ENCODE measurements at regions not wholly inside any gene's neighbourhood (a gene's known extent, or its start where the extent isn't known, plus 50 kb on each side); places are given as distances from the start of the nearest gene placed in this dataset.

DNA sequence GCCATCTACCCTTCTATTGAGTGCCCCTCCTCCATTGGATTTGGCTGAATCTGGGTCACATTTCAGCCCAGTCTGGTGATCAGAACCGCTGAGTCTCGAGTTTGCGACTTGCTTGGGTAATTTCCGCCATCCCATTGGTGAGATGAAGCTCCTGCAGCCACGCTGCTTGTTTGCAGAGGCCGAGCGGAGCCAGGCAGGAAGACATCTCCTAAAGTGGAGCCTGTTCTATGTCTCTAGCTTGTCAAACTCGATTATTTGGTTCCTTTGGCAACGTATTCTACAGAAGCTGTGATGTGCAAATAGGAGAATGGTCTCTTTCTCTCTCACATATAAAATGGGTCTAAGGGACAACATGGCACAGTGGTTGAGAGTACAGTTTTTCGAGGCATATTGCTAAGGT, 206.8 kb upstream of the PLXNA2 start:
- no peak for DNase-seq
- H3K36me3 Mint-ChIP-seq (ENCODE audit: unreplicated experiment): no peaks in the 10 kb centered on the region
- no peak overlapping the region for H3K4me3 Mint-ChIP-seq (ENCODE audit: unreplicated experiment)
- H3K9me3 Mint-ChIP-seq (ENCODE audit: unreplicated experiment): no peaks in the 10 kb centered on the region
- H3K4me1 Mint-ChIP-seq (ENCODE audit: low read depth, unreplicated experiment): peaks cover 35% of the 10 kb centered on the region
- H3K27me3 Mint-ChIP-seq (ENCODE audit: unreplicated experiment): peaks cover 2% of the 10 kb centered on the region
- TF ChIP-seq, protein P1, sequence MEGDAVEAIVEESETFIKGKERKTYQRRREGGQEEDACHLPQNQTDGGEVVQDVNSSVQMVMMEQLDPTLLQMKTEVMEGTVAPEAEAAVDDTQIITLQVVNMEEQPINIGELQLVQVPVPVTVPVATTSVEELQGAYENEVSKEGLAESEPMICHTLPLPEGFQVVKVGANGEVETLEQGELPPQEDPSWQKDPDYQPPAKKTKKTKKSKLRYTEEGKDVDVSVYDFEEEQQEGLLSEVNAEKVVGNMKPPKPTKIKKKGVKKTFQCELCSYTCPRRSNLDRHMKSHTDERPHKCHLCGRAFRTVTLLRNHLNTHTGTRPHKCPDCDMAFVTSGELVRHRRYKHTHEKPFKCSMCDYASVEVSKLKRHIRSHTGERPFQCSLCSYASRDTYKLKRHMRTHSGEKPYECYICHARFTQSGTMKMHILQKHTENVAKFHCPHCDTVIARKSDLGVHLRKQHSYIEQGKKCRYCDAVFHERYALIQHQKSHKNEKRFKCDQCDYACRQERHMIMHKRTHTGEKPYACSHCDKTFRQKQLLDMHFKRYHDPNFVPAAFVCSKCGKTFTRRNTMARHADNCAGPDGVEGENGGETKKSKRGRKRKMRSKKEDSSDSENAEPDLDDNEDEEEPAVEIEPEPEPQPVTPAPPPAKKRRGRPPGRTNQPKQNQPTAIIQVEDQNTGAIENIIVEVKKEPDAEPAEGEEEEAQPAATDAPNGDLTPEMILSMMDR (IDR thresholded peaks at IDR 0.05; ENCODE audit: partially characterized antibody, unreplicated experiment): no peak
- no peak overlapping the region for H3K27ac Mint-ChIP-seq (ENCODE audit: unreplicated experiment)

GRCh38 chr1:208455821-208456220, 211.6 kb upstream of the PLXNA2 start:
- Mint-ChIP-seq H3K27ac (ENCODE audit: unreplicated experiment) (no peak overlapping the region), H3K36me3 (ENCODE audit: unreplicated experiment) (no peaks in the 10 kb centered on the region)
- no peak for DNase-seq

DNA sequence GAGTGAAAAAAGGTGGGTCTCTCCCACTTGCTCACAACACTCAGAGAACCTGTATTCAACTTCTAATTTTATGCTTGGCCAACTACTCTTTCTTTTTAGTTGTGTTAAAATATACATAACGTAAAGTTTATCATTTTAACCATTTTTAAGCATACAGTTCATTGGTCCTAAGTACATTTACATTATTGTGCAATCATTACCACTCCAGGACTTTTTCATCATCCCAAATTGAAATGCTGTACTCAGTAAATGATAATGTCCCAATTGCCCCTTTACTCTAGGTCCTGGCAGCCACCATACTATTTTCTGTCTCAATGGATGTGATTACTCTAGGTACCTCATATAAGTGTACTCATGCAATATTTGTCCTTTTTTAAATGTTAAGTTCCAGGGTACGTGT, 212.3 kb upstream of the PLXNA2 start:
- no peak overlapping the region for H3K4me3 Mint-ChIP-seq (ENCODE audit: unreplicated experiment)

More at GRCh38 chr1:208455821-208456220, 211.6 kb upstream of the PLXNA2 start:
- H3K4me3 Mint-ChIP-seq (ENCODE audit: unreplicated experiment): no peak overlapping the region
- TF ChIP-seq, protein P1 (IDR thresholded peaks at IDR 0.05; ENCODE audit: partially characterized antibody, unreplicated experiment): no peak
- peaks cover 3% of the 10 kb centered on the region for H3K4me1 Mint-ChIP-seq (ENCODE audit: low read depth, unreplicated experiment)
- peaks cover 4% of the 10 kb centered on the region for H3K9me3 Mint-ChIP-seq (ENCODE audit: unreplicated experiment)
- no peaks in the 10 kb centered on the region for H3K27me3 Mint-ChIP-seq (ENCODE audit: unreplicated experiment)

GRCh38 chr1:208460823-208461222, 216.6 kb upstream of the PLXNA2 start:
- DNase-seq: no peak
- Mint-ChIP-seq H3K27me3 (ENCODE audit: unreplicated experiment) (peaks cover 2% of the 10 kb centered on the region), H3K4me1 (ENCODE audit: low read depth, unreplicated experiment) (peaks cover under 1% of the 10 kb centered on the region), H3K27ac (ENCODE audit: unreplicated experiment) (no peak overlapping the region), H3K4me3 (ENCODE audit: unreplicated experiment) (no peak overlapping the region), H3K9me3 (ENCODE audit: unreplicated experiment) (peaks cover 4% of the 10 kb centered on the region), H3K36me3 (ENCODE audit: unreplicated experiment) (no peaks in the 10 kb centered on the region)
- TF ChIP-seq, protein P1 (IDR thresholded peaks at IDR 0.05; ENCODE audit: partially characterized antibody, unreplicated experiment): no peak

More for the DNA sequence above, 212.3 kb upstream of the PLXNA2 start:
- no peak overlapping the region for H3K27ac Mint-ChIP-seq (ENCODE audit: unreplicated experiment)
- peaks cover 3% of the 10 kb centered on the region for H3K4me1 Mint-ChIP-seq (ENCODE audit: low read depth, unreplicated experiment)
- H3K36me3 Mint-ChIP-seq (ENCODE audit: unreplicated experiment): no peaks in the 10 kb centered on the region
- DNase-seq: no peak
- TF ChIP-seq, protein P1 (IDR thresholded peaks at IDR 0.05; ENCODE audit: partially characterized antibody, unreplicated experiment): no peak
- peaks cover 4% of the 10 kb centered on the region for H3K9me3 Mint-ChIP-seq (ENCODE audit: unreplicated experiment)
- H3K27me3 Mint-ChIP-seq (ENCODE audit: unreplicated experiment): no peaks in the 10 kb centered on the region

- no peaks in the 10 kb centered on the region for H3K4me1 Mint-ChIP-seq (ENCODE audit: low read depth, unreplicated experiment)
- peaks cover 2% of the 10 kb centered on the region for H3K27me3 Mint-ChIP-seq (ENCODE audit: unreplicated experiment)
- no peak for DNase-seq
- H3K27ac Mint-ChIP-seq (ENCODE audit: unreplicated experiment): no peak overlapping the region
- H3K4me3 Mint-ChIP-seq (ENCODE audit: unreplicated experiment): no peak overlapping the region
- no peaks in the 10 kb centered on the region for H3K36me3 Mint-ChIP-seq (ENCODE audit: unreplicated experiment)
- TF ChIP-seq, protein P1 (IDR thresholded peaks at IDR 0.05; ENCODE audit: partially characterized antibody, unreplicated experiment): peak; percentile 55
- H3K9me3 Mint-ChIP-seq (ENCODE audit: unreplicated experiment): peaks cover 4% of the 10 kb centered on the region
Measured at GRCh38 chr1:208461680-208462079, 217.5 kb upstream of the PLXNA2 start.
